GM18909 (cell line): ENCODE measurements at regions not wholly inside any gene's neighbourhood (a gene's known extent, or its start where the extent isn't known, plus 50 kb on each side); places are given as distances from the start of the nearest gene placed in this dataset.
"Not testable (repeated sequence)": the region's sequence is repeated elsewhere in the genome, so short reads cannot be mapped to it uniquely, and the experiment has no call there.

Source experiments
- ATAC-seq: cut with Tn5 transposase; IDR thresholded peaks from one replicate; pipeline ENCODE4 v1.9.1; 2021; ENCODE audit warnings: mild to moderate bottlenecking; ENCODE audit not compliant: unreplicated experiment, poor library complexity

GRCh38 chr15:77883012-77883411 is 194.5 kb downstream of the TBC1D2B start:
- not testable (repeated sequence) for ATAC-seq

- no peak for ATAC-seq
These were observed 195.6 kb downstream of the TBC1D2B start for GRCh38 chr15:77881950-77882349.

- not testable (repeated sequence) for ATAC-seq
These were observed 196.0 kb downstream of the TBC1D2B start for GRCh38 chr15:77881535-77881934.

GRCh38 chr15:77879466-77879865 is 198.0 kb downstream of the TBC1D2B start:
- not testable (repeated sequence) for ATAC-seq

GRCh38 chr15:77877869-77878577 is 199.5 kb downstream of the TBC1D2B start:
- ATAC-seq, result no peak

- ATAC-seq, result not testable (repeated sequence)
These were observed 201.2 kb downstream of the TBC1D2B start for GRCh38 chr15:77876107-77876820.

GRCh38 chr15:77875066-77875721 is 202.3 kb downstream of the TBC1D2B start:
- not testable (repeated sequence) for ATAC-seq

- ATAC-seq, result no peak
These were observed 203.4 kb downstream of the TBC1D2B start for GRCh38 chr15:77874063-77874462.

- not testable (repeated sequence) for ATAC-seq
These were observed 204.7 kb downstream of the TBC1D2B start for GRCh38 chr15:77872521-77873425.

GRCh38 chr15:77871852-77872371 is 205.6 kb downstream of the TBC1D2B start:
- ATAC-seq, result no peak

- no peak for ATAC-seq
These were observed 207.1 kb downstream of the TBC1D2B start for GRCh38 chr15:77870195-77871065.

GRCh38 chr15:77869021-77869895 is 208.3 kb downstream of the TBC1D2B start:
- no peak for ATAC-seq

- not testable (repeated sequence) for ATAC-seq
These were observed 209.4 kb downstream of the TBC1D2B start for GRCh38 chr15:77868048-77868629.

GRCh38 chr15:77867266-77868047 is 210.1 kb downstream of the TBC1D2B start:
- ATAC-seq, result no peak

GRCh38 chr15:77866596-77867125 is 210.8 kb downstream of the TBC1D2B start:
- ATAC-seq, result no peak

- ATAC-seq, result no peak
These were observed 211.3 kb downstream of the TBC1D2B start for GRCh38 chr15:77866186-77866585.

GRCh38 chr15:77865701-77866100 is 211.8 kb downstream of the TBC1D2B start:
- no peak for ATAC-seq
